ENCODE measurements at regions not wholly inside any gene's neighbourhood (a gene's known extent, or its start where the extent isn't known, plus 50 kb on each side); places are given as distances from the start of the nearest gene placed in this dataset.
"Not testable (repeated sequence)": the region's sequence is repeated elsewhere in the genome, so short reads cannot be mapped to it uniquely, and the experiment has no call there.

- DNase-seq (ENCODE audit: low spot score): no peak
Observed at GRCh38 chr6:115544765-115545671, 515.7 kb downstream of the FRK start.

- DNase-seq (ENCODE audit: low spot score): no peak
Observed at GRCh38 chr6:115540077-115540869, 520.4 kb downstream of the FRK start.

- DNase-seq (ENCODE audit: low spot score): no peak
Observed at GRCh38 chr6:115539531-115539930, 521.2 kb downstream of the FRK start.

DNA sequence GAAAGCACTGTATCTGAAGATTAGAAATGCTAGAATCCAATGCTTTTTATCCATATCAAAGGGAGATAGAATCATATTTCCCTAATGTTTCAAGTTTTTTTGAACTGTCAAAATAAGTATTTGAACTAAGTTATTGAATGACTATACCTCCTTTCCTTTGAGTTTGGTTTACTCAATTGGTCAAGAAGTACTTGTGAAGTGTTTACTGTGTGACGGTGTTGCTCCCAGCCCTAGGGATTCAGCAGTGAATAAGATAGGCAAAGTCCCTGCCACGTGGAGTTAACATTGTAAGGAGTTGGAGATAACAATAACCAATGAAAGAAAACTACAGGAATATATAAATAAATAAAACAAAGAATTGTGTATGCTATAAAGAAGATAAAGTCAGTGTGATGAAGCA, 535.9 kb downstream of the FRK start:
- no peak for DNase-seq (ENCODE audit: low spot score)

DNA sequence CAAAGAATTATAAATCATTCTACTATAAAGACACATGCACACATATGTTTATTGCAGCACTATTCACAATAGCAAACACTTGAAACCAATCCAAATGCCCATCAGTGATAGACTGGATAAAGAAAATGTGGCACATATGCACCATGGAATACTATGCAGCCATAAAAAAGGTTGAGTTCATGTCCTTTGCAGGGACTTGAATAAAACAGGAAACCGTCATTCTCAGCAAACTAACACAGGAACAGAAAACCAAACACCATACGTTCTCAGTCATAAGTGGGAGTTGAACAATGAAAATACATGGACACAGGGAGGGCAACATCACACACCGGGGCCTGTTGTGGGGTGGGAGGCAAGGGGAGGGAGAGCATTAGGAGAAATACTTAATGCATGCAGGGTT, 538.9 kb downstream of the FRK start:
- not testable (repeated sequence) for DNase-seq (ENCODE audit: low spot score)

GRCh38 chr6:115514656-115515055, 546.0 kb downstream of the FRK start:
- peak; percentile 55 for DNase-seq (ENCODE audit: low spot score)

- no peak for DNase-seq (ENCODE audit: low spot score)
Observed at GRCh38 chr6:115512923-115513322, 547.8 kb downstream of the FRK start.

DNA sequence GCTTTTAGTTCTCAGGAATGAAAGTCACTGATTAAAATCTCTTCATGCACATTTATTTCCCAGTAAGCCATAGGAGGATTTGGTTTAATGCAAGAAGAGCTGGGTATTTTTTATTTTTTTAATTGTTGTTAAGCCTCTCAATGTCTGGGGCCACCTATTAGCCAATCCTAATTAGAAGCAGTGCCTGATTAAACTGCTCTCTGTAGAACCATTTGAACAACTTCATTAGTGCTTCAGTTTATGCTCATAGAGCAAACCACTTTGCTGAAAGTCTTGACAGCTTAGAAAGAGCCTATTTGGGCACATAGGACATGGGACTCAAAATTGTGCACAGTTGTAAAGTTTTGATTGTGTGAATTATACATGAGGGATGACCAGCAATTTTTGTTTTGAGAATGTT, 548.9 kb downstream of the FRK start:
- no peak for DNase-seq (ENCODE audit: low spot score)

DNA sequence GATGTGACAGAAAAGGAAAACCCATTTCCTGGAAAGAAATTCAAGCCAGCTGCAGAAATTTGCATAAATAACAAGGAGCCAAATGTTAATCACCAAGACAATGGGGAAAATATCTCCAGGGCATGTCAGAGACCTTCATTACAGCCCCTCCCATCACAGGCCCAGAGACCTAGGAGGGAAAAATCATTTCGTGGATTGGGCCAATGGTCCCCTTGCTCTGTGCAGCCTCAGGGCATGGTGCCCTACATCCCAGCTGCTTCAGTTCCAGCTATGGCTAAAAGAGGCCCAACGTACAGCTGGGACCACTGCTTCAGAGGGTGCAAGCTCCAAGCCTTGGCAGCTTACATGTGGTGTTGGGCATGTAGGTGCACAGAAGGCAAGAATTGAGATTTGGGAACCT, 558.3 kb downstream of the FRK start:
- DNase-seq (ENCODE audit: low spot score): not testable (repeated sequence)

DNA sequence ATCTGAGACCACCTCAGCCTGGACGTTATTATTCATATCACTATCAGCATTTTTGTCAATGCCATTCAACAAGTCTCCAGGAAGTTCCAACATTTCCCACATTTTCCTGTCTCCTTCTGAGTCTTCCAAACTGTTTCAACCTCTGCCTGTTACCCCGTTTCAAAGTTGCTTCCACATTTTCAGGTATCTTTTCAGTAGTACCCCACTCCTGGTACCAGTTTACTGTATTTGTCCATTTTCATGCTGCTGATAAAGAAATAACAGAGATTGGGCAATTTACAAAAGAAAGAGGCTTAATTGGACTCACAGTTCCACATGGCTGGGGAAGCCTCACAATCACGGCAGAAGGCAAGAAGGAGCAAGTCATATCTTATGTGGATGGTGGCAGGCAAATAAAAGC, 565.5 kb downstream of the FRK start:
- DNase-seq (ENCODE audit: low spot score): no peak

GRCh38 chr6:115487331-115487730, 573.4 kb downstream of the FRK start:
- DNase-seq (ENCODE audit: low spot score): no peak

GRCh38 chr6:115485400-115485799, 575.3 kb downstream of the FRK start:
- no peak for DNase-seq (ENCODE audit: low spot score)

DNA sequence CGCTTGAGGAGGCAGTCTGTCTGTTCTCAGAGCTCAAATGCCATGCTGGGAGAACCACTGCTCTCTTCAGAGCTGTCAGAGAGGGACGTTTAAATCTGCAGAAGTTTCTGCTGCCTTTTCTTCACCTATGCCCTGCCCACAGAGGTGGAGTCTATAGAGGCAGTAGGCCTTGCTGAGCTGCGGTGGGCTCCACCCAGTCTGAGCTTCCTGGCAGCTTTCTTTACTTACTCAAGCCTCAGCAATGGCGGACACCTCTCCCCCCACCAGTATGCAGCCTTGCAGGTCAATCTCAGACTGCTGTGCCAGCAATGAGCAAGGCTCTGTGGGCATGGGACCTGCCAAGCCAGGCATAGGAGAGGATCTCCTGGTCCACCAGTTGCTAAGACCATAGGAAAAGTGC, 580.1 kb downstream of the FRK start:
- not testable (repeated sequence) for DNase-seq (ENCODE audit: low spot score)

GRCh38 chr6:115474443-115475041, 586.1 kb downstream of the FRK start:
- DNase-seq (ENCODE audit: low spot score): no peak

- no peak for DNase-seq (ENCODE audit: low spot score)
Observed at GRCh38 chr6:115468272-115469005, 592.3 kb downstream of the FRK start.

DNA sequence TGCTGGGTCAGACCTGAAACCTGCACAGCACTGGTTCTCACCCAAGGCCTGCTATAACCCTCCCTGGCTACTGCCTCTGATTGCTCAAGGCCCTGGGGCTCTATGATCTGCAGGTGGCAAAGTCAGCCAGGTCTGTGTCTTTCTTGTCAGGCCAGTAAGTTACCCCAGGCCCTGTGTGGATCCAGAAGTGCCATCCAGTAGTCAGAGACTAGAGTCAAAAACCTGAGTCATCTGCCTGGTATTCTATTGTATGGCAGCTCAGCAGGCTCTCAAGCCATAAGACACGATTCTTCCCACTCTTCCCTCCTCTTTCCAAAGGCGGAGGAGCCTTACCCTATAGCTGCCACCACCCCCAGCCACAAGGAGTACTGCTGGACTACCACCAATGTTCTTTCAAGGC, 593.0 kb downstream of the FRK start:
- no peak for DNase-seq (ENCODE audit: low spot score)

- DNase-seq (ENCODE audit: low spot score): no peak
Observed at GRCh38 chr6:115460913-115461312, 599.8 kb downstream of the FRK start.

DNA sequence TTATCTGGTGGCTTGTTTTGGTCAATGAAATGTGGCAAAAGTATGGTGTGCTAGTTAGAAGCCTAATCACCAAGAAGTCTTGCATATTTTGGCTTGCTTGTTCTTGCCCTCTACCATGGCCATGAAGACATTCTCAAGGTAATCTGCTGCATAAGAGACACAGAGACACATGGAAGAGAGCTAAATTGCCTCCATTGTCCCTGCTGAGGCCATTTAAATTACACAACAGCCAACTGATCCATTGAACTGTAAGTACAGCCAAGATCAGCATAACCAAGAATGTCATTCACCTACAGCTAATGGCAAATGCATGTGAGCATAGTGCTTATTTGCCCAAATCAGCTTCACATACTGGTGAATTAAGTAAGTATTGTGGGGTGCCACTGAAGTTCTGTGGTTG, 603.8 kb downstream of the FRK start:
- no peak for DNase-seq (ENCODE audit: low spot score)

DNA sequence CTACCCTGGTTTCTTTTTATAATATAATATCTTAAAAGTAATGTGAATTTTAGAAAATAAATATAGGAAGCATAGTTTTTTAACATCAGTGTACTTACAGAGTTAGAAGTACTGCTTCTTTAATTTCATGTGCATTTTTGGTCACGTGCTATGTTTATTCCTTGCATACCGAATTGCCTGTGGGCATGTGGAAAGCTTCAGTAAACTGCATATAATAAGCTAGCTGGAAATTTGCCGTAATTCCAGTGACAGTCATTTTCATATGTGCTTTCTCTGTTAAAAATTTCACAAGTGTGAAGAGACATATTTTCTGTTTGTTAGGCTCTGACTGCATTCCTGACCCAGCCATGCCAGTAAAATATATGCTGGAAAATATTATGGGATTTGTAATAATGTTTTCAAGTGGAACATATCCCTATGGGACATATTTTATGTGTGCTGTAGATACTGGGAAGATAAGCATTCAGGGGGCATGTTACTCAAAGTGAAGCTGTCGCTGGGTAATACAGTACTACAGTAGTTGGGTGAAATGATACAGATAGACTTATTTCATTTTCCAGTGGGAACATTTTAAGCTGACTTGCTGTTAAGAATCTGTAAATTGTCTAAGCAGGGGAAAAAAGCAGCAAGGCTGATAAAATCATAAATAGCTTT, 616.7 kb downstream of the FRK start:
- DNase-seq (ENCODE audit: low spot score): no peak

- no peak for DNase-seq (ENCODE audit: low spot score)
Observed at GRCh38 chr6:115442323-115442722, 618.4 kb downstream of the FRK start.

DNA sequence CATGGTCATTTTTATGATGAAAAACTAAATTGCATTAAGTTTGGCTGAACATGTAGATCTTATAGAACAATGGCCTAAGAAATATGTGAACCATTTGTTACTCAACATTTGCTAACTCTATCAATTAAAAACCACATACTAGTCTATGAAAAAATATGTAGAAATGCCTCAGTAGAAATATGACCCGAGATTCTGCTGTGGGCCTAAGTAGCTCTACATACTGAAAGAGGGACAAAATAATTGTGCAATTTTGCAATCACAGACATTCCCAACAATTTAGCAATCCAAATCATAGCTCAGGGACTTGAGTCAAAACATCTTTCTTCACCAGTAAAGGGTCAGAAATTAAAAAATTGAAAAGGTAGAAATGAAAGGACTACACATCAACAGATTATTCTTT, 619.0 kb downstream of the FRK start:
- no peak for DNase-seq (ENCODE audit: low spot score)

DNA sequence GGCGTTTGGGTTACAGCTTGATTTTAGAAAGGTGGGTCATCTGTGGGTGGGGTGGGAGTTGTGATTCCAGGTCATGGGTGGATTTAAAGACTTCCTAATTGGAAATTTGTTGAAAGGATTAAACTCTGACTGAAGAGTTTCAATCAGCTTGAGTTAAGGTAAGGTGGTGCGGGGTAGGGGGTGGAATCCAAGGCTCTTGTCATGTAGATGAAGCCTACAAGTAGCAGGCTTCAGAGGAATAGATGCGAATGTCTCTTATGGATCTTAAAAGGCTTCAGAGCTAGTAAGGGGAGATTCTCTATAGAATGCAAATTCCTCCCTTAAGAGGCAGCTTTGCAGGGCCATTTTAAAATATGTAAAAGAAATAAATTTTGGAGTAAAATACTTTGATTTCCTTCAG, 645.3 kb downstream of the FRK start:
- no peak for DNase-seq (ENCODE audit: low spot score)

Measured in AG08396 (cell line).